ENCODE measurements at regions not wholly inside any gene's neighbourhood (a gene's known extent, or its start where the extent isn't known, plus 50 kb on each side); places are given as distances from the start of the nearest gene placed in this dataset.

DNA sequence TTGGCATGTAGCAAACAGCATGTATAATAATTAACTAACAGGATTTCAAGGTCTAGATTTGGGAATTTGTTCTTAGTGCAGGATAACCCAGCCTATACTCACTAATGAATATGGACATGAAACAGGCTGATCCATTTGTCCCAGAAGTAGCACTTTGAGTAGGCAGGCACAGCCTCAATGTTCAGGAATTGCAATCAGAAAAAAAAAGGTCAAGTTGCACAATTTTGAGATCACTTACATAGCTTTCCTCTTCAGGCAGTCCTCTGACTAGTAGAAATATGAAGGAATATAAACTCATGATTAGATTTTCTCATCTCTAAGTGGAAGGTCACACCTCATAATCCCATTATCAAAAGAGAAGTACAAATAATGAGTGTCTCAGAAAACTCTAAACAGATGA is 921.4 kb upstream of the CELF2 start:
- DNase-seq (no peak), ATAC-seq (replicated peaks in 1 of 2) (no peak)
- Mint-ChIP-seq H3K36me3 (ENCODE audit: insufficient read depth in 2 of 2) (no peaks in the 10 kb centered on the region), H3K27me3 (ENCODE audit: low read depth) (no peaks in the 10 kb centered on the region), H3K9me3 (no peaks in the 10 kb centered on the region), H3K4me3 (no peak overlapping the region), H3K27ac (no peak overlapping the region), H3K4me1 (ENCODE audit: low read depth) (no peaks in the 10 kb centered on the region)

DNA sequence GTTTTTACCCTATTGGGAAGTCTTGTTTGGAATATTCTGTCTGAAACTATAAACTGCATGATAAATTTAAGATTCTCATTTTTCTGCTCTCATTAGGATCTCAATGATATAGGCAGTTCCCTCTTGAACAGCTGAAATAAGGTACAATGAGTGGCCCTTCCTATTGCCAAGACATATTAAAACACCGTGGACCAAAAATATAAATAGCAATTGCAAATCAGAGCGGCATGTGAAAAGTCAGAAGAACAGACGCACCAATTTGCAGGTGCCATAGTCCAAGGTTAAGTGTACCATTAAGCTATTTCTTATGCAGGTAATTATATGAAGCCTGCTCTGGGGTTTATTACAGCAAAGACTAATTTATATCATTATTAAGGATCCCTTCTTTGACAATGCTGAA is 920.8 kb upstream of the CELF2 start:
- no peak overlapping the region for H3K27ac Mint-ChIP-seq
- H3K4me1 Mint-ChIP-seq (ENCODE audit: low read depth): no peaks in the 10 kb centered on the region
- DNase-seq (no peak), ATAC-seq (replicated peaks in 1 of 2) (no peak)
- H3K27me3 Mint-ChIP-seq (ENCODE audit: low read depth): no peaks in the 10 kb centered on the region
- no peaks in the 10 kb centered on the region for H3K9me3 Mint-ChIP-seq
- no peaks in the 10 kb centered on the region for H3K36me3 Mint-ChIP-seq (ENCODE audit: insufficient read depth in 2 of 2)
- H3K4me3 Mint-ChIP-seq: no peak overlapping the region

DNA sequence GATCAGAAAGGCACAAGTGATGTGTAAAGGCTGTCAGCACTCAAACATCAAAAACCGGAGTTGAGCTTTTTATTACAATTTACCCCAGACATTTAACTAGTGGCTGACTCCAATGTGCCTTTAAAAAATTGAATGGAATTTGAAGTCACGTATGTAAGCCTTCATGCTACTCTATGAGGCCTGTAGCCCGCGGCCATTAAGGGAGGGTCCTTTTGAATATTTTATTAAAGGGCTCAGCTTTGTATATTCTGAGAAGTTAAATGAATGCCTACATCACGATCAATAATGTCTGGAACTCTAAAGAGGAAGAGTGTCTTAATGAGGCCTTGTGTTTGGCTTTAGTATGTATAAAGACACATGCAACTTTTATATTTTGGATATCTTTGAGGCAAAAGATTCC is 916.6 kb upstream of the CELF2 start:
- Mint-ChIP-seq H3K27ac (no peak overlapping the region), H3K9me3 (no peaks in the 10 kb centered on the region), H3K4me1 (ENCODE audit: low read depth) (no peaks in the 10 kb centered on the region), H3K4me3 (no peak overlapping the region), H3K27me3 (ENCODE audit: low read depth) (no peaks in the 10 kb centered on the region), H3K36me3 (ENCODE audit: insufficient read depth in 2 of 2) (no peaks in the 10 kb centered on the region)
- no peak for ATAC-seq (replicated peaks in 1 of 2)
- no peak for DNase-seq

DNA sequence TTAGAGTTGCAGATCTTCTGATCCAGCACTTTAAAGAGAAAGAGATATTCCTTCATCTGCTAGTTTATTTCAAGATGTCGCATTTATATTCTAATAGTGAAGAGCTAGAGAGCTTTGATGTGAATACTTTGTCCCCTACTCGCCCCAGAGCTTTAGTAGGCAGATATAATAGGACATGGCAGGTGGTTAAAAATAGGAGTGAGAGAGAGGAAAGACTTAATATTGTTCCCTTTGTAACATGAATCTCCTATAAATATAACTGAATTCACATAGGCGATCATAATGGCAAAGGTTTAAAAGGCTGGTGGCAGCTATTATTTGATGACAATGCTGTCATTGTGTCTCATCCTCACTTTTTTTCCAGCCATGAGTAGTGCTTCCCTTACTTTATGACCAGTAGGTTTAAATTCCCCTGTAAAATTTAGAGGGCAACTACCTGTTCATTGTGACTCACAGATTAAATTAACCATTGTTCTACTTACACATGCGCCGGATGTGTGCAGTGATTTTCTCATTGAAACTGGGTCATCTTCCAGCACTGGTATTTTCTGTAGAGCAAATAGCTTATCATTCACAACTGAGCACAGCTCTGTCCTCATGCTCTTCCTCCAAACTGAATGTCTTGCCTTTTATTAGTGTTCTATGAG is 906.7 kb upstream of the CELF2 start:
- Mint-ChIP-seq H3K27me3 (ENCODE audit: low read depth) (no peaks in the 10 kb centered on the region), H3K4me1 (ENCODE audit: low read depth) (no peaks in the 10 kb centered on the region), H3K27ac (no peak overlapping the region), H3K36me3 (ENCODE audit: insufficient read depth in 2 of 2) (no peaks in the 10 kb centered on the region), H3K9me3 (no peaks in the 10 kb centered on the region), H3K4me3 (no peak overlapping the region)
- ATAC-seq (replicated peaks in 1 of 2): no peak
- no peak for DNase-seq

DNA sequence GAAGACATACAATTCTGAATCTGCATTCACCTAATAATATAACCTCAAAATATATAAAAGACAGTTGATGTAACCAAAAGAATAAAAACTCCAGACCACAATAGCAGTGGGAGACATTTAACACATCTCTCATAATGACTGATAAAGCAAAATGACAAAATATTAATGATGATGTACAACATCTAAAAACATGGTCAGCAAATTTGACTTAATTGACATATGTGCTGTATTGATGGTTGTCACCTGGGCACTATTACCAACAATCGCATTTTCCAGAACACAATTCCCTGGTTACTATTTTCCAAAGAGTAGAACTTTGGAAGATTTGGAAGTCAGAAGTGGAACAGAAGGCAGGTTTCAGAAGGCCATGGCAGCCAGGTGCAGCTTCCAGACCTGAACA is 899.5 kb upstream of the CELF2 start:
- Mint-ChIP-seq H3K27ac (no peak overlapping the region), H3K27me3 (ENCODE audit: low read depth) (no peaks in the 10 kb centered on the region), H3K36me3 (ENCODE audit: insufficient read depth in 2 of 2) (no peaks in the 10 kb centered on the region), H3K4me1 (ENCODE audit: low read depth) (no peaks in the 10 kb centered on the region), H3K4me3 (no peak overlapping the region), H3K9me3 (peaks cover 0 to 2% of the 10 kb centered on the region in 2 donors)
- ATAC-seq (replicated peaks in 1 of 2) (no peak), DNase-seq (no peak)

DNA sequence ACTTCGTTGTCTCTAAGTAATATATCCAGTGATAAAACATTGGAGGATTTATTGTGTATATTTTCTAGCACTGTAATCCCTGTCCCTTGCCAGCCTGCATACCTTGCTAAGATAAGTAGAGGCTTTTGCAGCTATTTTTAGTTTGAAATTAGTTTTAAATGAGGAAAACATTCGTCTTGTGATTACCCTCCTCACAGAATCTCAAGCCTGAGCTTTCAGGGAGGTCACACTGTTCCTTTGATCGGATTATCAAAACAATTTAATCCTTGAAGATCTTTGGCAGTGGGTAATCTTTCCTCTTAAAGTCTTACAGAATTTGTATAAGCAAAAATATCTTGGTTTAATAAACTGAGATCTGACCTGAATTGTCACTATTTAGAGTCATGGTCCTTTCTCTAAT is 897.0 kb upstream of the CELF2 start:
- ATAC-seq (replicated peaks in 1 of 2) (no peak), DNase-seq (no peak)
- Mint-ChIP-seq H3K9me3 (peaks cover 0 to 2% of the 10 kb centered on the region in 2 donors), H3K36me3 (ENCODE audit: insufficient read depth in 2 of 2) (no peaks in the 10 kb centered on the region), H3K27ac (no peak overlapping the region), H3K4me1 (ENCODE audit: low read depth) (no peaks in the 10 kb centered on the region), H3K27me3 (ENCODE audit: low read depth) (no peaks in the 10 kb centered on the region), H3K4me3 (no peak overlapping the region)

DNA sequence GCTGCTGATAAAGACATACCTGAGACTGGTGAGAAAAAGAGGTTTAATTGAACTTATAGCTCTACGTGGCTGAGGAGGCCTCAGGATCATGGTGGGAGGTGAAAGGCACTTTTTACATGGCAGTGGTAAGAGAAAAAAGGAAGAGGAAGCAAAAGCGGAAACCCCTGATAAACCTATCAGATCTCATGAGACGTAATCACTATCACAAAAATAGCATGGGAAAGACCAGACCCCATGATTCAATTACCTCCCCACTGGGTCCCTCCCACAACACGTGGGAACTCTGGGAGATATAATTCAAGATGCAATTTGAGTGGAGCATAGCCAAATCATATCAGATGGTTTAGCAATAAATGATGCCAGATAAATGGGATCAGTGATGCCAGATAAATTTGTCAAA is 892.0 kb upstream of the CELF2 start:
- Mint-ChIP-seq H3K27ac (no peak overlapping the region), H3K4me1 (ENCODE audit: low read depth) (no peaks in the 10 kb centered on the region), H3K36me3 (ENCODE audit: insufficient read depth in 2 of 2) (no peaks in the 10 kb centered on the region), H3K27me3 (ENCODE audit: low read depth) (no peaks in the 10 kb centered on the region), H3K9me3 (no peaks in the 10 kb centered on the region), H3K4me3 (no peak overlapping the region)
- DNase-seq (no peak), ATAC-seq (replicated peaks in 1 of 2) (no peak)

DNA sequence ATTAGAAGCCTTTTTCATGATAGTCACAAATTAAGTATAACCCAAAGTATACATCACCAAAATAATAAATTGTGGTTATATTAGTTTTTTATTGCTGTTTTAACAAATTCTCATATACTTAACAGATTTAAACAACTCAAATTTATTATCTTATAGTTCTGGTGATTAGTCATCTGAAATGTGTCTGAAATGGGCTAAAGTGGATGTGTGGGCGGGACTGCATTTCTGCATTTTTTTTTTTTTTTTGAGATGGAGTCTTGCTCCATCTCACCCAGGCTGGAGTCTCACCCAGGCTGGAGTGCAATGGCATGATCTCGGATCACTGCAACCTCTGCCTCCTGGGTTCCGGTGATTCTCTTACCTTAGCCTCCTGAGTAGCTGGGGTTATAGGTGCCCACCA is 891.5 kb upstream of the CELF2 start:
- no peak for ATAC-seq (replicated peaks in 1 of 2)
- DNase-seq: no peak
- Mint-ChIP-seq H3K27me3 (ENCODE audit: low read depth) (no peaks in the 10 kb centered on the region), H3K4me3 (no peak overlapping the region), H3K9me3 (no peaks in the 10 kb centered on the region), H3K36me3 (ENCODE audit: insufficient read depth in 2 of 2) (no peaks in the 10 kb centered on the region), H3K27ac (no peak overlapping the region), H3K4me1 (ENCODE audit: low read depth) (no peaks in the 10 kb centered on the region)

DNA sequence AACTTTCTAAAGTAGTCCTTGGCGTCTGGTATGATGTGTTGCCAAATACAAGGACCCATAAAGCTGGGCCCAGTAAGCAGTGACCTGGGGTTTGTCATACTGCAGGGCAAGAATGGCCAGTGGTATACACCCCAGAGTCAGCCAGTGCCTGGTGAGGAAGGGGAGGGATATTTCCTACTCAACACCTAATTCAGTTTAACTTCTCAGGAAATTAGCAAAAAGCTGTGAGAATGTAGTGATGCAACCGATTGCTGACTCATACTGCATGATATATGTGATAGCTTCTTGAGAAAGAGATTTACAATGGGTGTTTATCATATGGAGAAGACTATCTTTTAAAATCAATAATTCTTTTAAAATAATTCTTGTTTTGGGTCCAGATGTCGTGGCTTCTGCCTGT is 889.3 kb upstream of the CELF2 start:
- no peak for DNase-seq
- Mint-ChIP-seq H3K4me3 (no peak overlapping the region), H3K9me3 (no peaks in the 10 kb centered on the region), H3K4me1 (ENCODE audit: low read depth) (no peaks in the 10 kb centered on the region), H3K27me3 (ENCODE audit: low read depth) (no peaks in the 10 kb centered on the region), H3K27ac (no peak overlapping the region), H3K36me3 (ENCODE audit: insufficient read depth in 2 of 2) (no peaks in the 10 kb centered on the region)
- no peak for ATAC-seq (replicated peaks in 1 of 2)

DNA sequence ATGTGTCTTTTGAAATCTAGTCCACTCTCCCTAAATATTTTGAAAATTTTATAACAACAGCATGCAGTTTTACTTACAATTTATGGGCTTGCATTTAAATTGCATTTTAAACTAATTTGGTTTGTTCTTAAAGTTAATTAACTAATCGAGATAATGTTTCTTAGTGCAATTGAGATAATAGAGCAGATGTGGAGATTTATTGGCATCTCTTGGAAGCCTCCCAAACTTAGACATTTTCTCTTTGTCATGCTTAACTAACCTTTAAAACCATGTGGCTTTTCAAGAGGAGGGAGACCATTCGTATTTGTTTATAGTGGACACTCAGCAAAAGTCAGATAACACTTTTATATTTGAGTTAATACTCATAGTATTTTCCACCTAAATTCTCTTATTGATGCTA is 887.0 kb upstream of the CELF2 start:
- no peak for DNase-seq
- ATAC-seq (replicated peaks in 1 of 2): no peak
- Mint-ChIP-seq H3K4me1 (ENCODE audit: low read depth) (no peaks in the 10 kb centered on the region), H3K27me3 (ENCODE audit: low read depth) (peaks cover 7% of the 10 kb centered on the region), H3K9me3 (no peaks in the 10 kb centered on the region), H3K27ac (no peak overlapping the region), H3K4me3 (no peak overlapping the region), H3K36me3 (ENCODE audit: insufficient read depth in 2 of 2) (no peaks in the 10 kb centered on the region)

DNA sequence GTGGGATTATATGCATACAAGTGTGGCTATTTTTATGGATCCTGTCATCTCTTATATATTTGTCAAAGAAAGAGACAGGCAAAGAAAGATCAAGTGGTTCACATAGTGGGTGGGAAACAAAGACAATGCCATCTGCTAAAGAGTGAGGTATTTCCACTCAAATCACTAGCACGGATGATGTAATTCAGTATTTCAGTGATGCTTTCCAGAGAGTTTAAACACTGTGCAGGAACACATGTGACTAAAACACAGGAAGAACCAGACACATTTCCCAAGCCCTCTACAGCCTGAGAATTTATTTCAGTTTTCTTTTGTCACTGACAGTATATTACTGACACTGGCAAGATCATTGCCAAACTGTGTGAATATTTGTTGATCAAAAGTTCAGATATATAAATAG is 885.7 kb upstream of the CELF2 start:
- Mint-ChIP-seq H3K27me3 (ENCODE audit: low read depth) (peaks cover 7% of the 10 kb centered on the region), H3K4me3 (no peak overlapping the region), H3K36me3 (ENCODE audit: insufficient read depth in 2 of 2) (no peaks in the 10 kb centered on the region), H3K4me1 (ENCODE audit: low read depth) (no peaks in the 10 kb centered on the region), H3K9me3 (no peaks in the 10 kb centered on the region), H3K27ac (no peak overlapping the region)
- no peak for DNase-seq
- no peak for ATAC-seq (replicated peaks in 1 of 2)

DNA sequence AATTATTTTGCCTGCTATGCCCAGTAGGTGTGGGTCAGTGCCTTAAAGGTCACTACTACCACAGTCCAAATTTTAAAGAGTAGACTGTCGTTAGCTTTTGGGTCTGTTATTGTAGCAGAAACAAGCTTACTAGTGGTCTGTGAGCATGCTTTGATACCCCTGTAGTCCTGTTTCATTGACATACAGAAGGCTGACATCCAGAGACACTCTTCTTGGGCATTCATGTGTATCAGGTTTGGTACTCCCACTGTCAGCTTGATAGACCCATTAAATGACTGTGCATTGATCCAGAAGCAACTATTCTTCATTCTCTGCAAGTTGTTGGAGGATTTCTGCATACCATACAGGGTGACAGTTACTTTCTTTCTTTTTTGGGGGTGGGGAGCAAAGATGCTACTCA is 884.4 kb upstream of the CELF2 start:
- H3K9me3 Mint-ChIP-seq: no peaks in the 10 kb centered on the region
- no peaks in the 10 kb centered on the region for H3K4me1 Mint-ChIP-seq (ENCODE audit: low read depth)
- H3K4me3 Mint-ChIP-seq: no peak overlapping the region
- no peak for ATAC-seq (replicated peaks in 1 of 2)
- H3K27ac Mint-ChIP-seq: no peak overlapping the region
- H3K36me3 Mint-ChIP-seq (ENCODE audit: insufficient read depth in 2 of 2): no peaks in the 10 kb centered on the region
- DNase-seq: no peak
- H3K27me3 Mint-ChIP-seq (ENCODE audit: low read depth): peaks cover 7% of the 10 kb centered on the region

DNA sequence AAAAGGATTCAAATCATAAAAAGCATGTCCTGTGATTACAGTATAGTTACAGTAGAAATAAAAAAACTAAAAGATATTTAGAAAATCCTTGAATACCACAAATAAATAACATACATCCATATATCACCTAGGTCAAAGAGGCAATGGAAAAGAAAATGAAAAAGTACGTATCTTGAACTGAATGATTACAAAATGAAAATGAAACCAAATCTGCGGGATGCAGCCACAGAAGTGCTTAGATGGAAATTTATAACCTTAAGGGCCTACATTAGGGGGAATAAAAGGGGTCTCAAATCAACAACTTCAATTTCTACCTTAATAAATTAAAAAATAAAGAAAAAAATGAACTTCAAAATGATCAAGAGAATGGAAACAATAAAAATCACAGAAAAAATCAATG is 879.0 kb upstream of the CELF2 start:
- DNase-seq (no peak), ATAC-seq (replicated peaks in 1 of 2) (no peak)
- peak overlapping the region; percentile 44 for H3K27ac Mint-ChIP-seq
- no peaks in the 10 kb centered on the region for H3K36me3 Mint-ChIP-seq (ENCODE audit: insufficient read depth in 2 of 2)
- peak overlapping the region; percentile 23 to 70 for H3K4me3 Mint-ChIP-seq
- peaks cover 6% of the 10 kb centered on the region for H3K27me3 Mint-ChIP-seq (ENCODE audit: low read depth)
- H3K9me3 Mint-ChIP-seq: no peaks in the 10 kb centered on the region
- H3K4me1 Mint-ChIP-seq (ENCODE audit: low read depth): peaks cover 6% of the 10 kb centered on the region

DNA sequence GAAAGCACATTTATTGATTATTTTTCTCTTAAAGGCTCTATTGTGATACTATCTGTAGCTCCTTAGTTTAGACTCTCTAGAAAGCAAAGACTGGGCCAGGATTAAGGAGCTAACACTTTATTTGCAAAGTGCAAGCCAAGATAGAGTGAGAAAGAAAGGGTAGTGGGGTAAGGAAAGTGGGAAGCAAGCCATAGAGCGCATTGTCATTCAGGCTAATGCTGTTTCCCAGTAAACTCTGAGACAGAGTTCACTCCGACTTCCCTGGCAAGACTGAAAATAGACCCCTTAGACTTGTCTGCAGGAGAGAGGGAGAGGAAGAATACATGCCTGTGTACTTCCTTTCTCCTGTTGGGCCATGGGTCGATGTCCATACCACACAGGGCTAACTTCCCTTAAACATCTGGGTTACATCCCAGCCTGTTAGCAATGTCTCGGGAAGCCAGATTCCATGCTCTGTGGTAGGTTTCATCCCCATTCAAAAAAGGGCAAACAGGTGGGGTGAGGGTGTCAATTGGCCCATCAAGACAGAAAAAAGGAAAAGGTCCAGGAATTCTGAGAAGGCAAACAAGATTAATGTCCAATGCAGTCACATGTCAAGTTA is 875.8 kb upstream of the CELF2 start:
- Mint-ChIP-seq H3K4me3 (no peak overlapping the region), H3K27me3 (ENCODE audit: low read depth) (no peaks in the 10 kb centered on the region), H3K27ac (no peak overlapping the region), H3K36me3 (ENCODE audit: insufficient read depth in 2 of 2) (no peaks in the 10 kb centered on the region), H3K9me3 (no peaks in the 10 kb centered on the region), H3K4me1 (ENCODE audit: low read depth) (peaks cover 6% of the 10 kb centered on the region)
- DNase-seq (no peak), ATAC-seq (replicated peaks in 1 of 2) (no peak)

All from activated T-cell treated with anti-CD3 and anti-CD28 coated beads, Interleukin-2, amount 50 U/mL, for 72 hours (primary cell).